ENCODE measurements at regions not wholly inside any gene's neighbourhood (a gene's known extent, or its start where the extent isn't known, plus 50 kb on each side); places are given as distances from the start of the nearest gene placed in this dataset.

DNA sequence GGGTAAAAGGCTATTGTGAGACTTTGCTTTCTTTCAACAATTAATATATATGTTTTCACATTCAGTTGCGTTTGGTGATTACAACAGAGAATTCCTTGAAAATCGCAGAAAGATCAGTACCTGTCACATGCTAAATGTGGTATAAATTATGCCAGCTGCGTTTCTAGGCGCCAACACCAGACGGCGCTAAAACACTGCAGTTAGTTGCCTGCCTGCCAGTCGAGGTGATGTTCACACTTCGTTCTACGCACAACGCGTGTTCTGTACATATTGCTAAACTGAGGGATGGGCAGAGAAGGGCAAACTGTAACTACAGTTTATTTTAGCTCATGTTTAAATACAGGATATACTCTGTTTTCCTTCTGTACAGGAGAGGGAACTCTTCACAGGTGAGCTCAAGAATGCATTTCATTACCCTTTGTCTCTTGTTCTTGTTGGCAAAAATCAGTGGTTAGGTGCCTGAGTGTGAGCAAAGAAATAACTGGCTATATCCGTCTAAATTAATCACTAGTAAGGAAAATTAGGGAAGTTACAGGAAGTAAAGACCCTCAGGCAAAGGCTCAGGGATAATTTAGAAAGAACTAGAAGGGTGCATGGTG is 100.1 kb upstream of the RGS17 start:
- TF ChIP-seq, protein P1, sequence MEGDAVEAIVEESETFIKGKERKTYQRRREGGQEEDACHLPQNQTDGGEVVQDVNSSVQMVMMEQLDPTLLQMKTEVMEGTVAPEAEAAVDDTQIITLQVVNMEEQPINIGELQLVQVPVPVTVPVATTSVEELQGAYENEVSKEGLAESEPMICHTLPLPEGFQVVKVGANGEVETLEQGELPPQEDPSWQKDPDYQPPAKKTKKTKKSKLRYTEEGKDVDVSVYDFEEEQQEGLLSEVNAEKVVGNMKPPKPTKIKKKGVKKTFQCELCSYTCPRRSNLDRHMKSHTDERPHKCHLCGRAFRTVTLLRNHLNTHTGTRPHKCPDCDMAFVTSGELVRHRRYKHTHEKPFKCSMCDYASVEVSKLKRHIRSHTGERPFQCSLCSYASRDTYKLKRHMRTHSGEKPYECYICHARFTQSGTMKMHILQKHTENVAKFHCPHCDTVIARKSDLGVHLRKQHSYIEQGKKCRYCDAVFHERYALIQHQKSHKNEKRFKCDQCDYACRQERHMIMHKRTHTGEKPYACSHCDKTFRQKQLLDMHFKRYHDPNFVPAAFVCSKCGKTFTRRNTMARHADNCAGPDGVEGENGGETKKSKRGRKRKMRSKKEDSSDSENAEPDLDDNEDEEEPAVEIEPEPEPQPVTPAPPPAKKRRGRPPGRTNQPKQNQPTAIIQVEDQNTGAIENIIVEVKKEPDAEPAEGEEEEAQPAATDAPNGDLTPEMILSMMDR (IDR thresholded peaks at IDR 0.05), result peak in 3 of 4 experiments; percentile 54 to 81 (median 62)
- TF ChIP-seq POLR2A (IDR thresholded peaks at IDR 0.05) (no peak), POLR2AphosphoS5 (IDR thresholded peaks at IDR 0.05) (no peak)

Data from prostate gland (tissue), 2 donors.